Suprapubic skin (tissue), 4 donors: ENCODE measurements at regions not wholly inside any gene's neighbourhood (a gene's known extent, or its start where the extent isn't known, plus 50 kb on each side); places are given as distances from the start of the nearest gene placed in this dataset.

Experiments
- POLR2A ChIP-seq, 2 donors: fragments of 450-650 bp; IDR thresholded peaks; one replicate each; pipeline ENCODE4 v1.6.1; 2017; ENCODE audit warnings: antibody characterized with exemption in 2 of 2, mild to moderate bottlenecking in 2 of 2, moderate library complexity in 2 of 2
- POLR2AphosphoS5 ChIP-seq, 3 donors: sonication (generic); formaldehyde crosslinking; IDR thresholded peaks; one replicate each; pipeline ENCODE4 v1.6.1; 2017; ENCODE audit warnings: antibody characterized with exemption in 3 of 3

- TF ChIP-seq POLR2AphosphoS5 (IDR thresholded peaks at IDR 0.05) (no peak), POLR2A (IDR thresholded peaks at IDR 0.05) (no peak)
Measured at GRCh38 chr3:64911138-64911537, 223.3 kb upstream of the ADAMTS9 start.
